B cell (primary cell): ENCODE measurements at regions not wholly inside any gene's neighbourhood (a gene's known extent, or its start where the extent isn't known, plus 50 kb on each side); places are given as distances from the start of the nearest gene placed in this dataset.

Experiments
- EZH2 ChIP-seq: IDR thresholded peaks from 2 replicates; pipeline ENCODE4 v1.6.1; 2012; ENCODE audit warnings: borderline replicate concordance, low read depth, mild to moderate bottlenecking, moderate library complexity, low read length; ENCODE audit not compliant: insufficient read depth, poor library complexity, severe bottlenecking
- TF ChIP-seq, protein P1 (sequence below): fragments of 200-600 bp; IDR thresholded peaks from one replicate; pipeline ENCODE4 v1.8.0; 2022; ENCODE audit warnings: antibody characterized with exemption, mild to moderate bottlenecking

DNA sequence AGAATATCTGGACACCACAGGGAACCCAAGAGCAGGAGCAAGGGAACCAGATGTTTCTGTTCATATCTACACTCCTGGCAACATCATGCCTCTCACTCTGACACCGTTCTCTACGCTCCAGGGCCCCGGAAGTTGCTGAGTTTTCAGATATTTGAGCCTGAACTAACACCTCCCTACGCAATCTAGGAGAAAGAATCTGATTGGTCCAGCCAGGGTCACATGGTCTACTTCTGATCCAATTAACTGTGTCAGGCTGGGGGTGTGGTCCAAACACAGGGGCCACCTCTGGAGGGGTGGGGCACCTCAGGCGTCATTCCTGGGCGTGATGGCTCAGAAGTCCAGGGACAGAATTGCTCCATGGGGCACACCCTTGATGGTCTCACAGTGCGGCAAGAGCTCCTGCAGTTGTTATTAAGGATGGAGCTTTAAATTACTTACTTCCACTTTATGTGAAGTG lies 165.5 kb downstream of the PTPN11 start:
- TF ChIP-seq, protein P1, sequence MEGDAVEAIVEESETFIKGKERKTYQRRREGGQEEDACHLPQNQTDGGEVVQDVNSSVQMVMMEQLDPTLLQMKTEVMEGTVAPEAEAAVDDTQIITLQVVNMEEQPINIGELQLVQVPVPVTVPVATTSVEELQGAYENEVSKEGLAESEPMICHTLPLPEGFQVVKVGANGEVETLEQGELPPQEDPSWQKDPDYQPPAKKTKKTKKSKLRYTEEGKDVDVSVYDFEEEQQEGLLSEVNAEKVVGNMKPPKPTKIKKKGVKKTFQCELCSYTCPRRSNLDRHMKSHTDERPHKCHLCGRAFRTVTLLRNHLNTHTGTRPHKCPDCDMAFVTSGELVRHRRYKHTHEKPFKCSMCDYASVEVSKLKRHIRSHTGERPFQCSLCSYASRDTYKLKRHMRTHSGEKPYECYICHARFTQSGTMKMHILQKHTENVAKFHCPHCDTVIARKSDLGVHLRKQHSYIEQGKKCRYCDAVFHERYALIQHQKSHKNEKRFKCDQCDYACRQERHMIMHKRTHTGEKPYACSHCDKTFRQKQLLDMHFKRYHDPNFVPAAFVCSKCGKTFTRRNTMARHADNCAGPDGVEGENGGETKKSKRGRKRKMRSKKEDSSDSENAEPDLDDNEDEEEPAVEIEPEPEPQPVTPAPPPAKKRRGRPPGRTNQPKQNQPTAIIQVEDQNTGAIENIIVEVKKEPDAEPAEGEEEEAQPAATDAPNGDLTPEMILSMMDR = no peak
- TF ChIP-seq EZH2 = no peak
